ENCODE measurements at regions not wholly inside any gene's neighbourhood (a gene's known extent, or its start where the extent isn't known, plus 50 kb on each side); places are given as distances from the start of the nearest gene placed in this dataset.

GRCh38 chr4:176569301-176569700, 223.4 kb downstream of the VEGFC start:
- H3K9me3 ChIP-seq: no peaks in the 10 kb centered on the region
- H3K4me1 ChIP-seq: no peaks in the 10 kb centered on the region
- no peak overlapping the region for H3K4me3 ChIP-seq
- no peaks in the 10 kb centered on the region for H3K27me3 ChIP-seq
- no peaks in the 10 kb centered on the region for H3K36me3 ChIP-seq
- intact Hi-C loops (cut with DNase I): loop anchor here (10.0 kb wide), 1 partner anchor 476 kb away; no protein-coding TSS in a partner anchor
- no peak for TF ChIP-seq POLR2A (IDR thresholded peaks at IDR 0.05)
- no peak for TF ChIP-seq POLR2AphosphoS5 (IDR thresholded peaks at IDR 0.05; ENCODE audit: insufficient read depth in 1 of 2, low read depth in 1 of 2)
- no peak for TF ChIP-seq CTCF (IDR thresholded peaks at IDR 0.05)
- no peak overlapping the region for H3K27ac ChIP-seq
- DNase-seq (ENCODE audit: extremely low spot score in 2 of 2): no peak

GRCh38 chr4:176571206-176571605, 221.5 kb downstream of the VEGFC start:
- peaks cover 9% of the 10 kb centered on the region for H3K4me1 ChIP-seq
- TF ChIP-seq POLR2A (IDR thresholded peaks at IDR 0.05) (no peak), CTCF (IDR thresholded peaks at IDR 0.05) (no peak), POLR2AphosphoS5 (IDR thresholded peaks at IDR 0.05; ENCODE audit: insufficient read depth in 1 of 2, low read depth in 1 of 2) (no peak)
- intact Hi-C loops (cut with DNase I): no loop called here
- H3K27ac ChIP-seq: no peak overlapping the region
- no peak for DNase-seq (ENCODE audit: extremely low spot score in 2 of 2)
- H3K9me3 ChIP-seq: no peaks in the 10 kb centered on the region
- no peak overlapping the region for H3K4me3 ChIP-seq
- no peaks in the 10 kb centered on the region for H3K36me3 ChIP-seq
- H3K27me3 ChIP-seq: no peaks in the 10 kb centered on the region

- Histone ChIP-seq H3K27ac (no peak overlapping the region), H3K9me3 (no peaks in the 10 kb centered on the region), H3K4me3 (no peak overlapping the region), H3K4me1 (peaks cover 9% of the 10 kb centered on the region), H3K27me3 (no peaks in the 10 kb centered on the region), H3K36me3 (no peaks in the 10 kb centered on the region)
- no peak for TF ChIP-seq POLR2AphosphoS5 (IDR thresholded peaks at IDR 0.05; ENCODE audit: insufficient read depth in 1 of 2, low read depth in 1 of 2)
- TF ChIP-seq POLR2A (IDR thresholded peaks at IDR 0.05): no peak
- TF ChIP-seq CTCF (IDR thresholded peaks at IDR 0.05): no peak
- no peak for DNase-seq (ENCODE audit: extremely low spot score in 2 of 2)
- intact Hi-C loops (cut with DNase I): no loop called here
These were observed 217.5 kb downstream of the VEGFC start for GRCh38 chr4:176575141-176575730.

GRCh38 chr4:176579226-176579625, 213.5 kb downstream of the VEGFC start:
- no peaks in the 10 kb centered on the region for H3K36me3 ChIP-seq
- no peak overlapping the region for H3K27ac ChIP-seq
- TF ChIP-seq POLR2A (IDR thresholded peaks at IDR 0.05) (no peak), CTCF (IDR thresholded peaks at IDR 0.05) (no peak), POLR2AphosphoS5 (IDR thresholded peaks at IDR 0.05; ENCODE audit: insufficient read depth in 1 of 2, low read depth in 1 of 2) (no peak)
- intact Hi-C loops (cut with DNase I): no loop called here
- no peak overlapping the region for H3K4me3 ChIP-seq
- H3K27me3 ChIP-seq: no peaks in the 10 kb centered on the region
- no peak for DNase-seq (ENCODE audit: extremely low spot score in 2 of 2)
- peaks cover 9% of the 10 kb centered on the region for H3K4me1 ChIP-seq
- no peaks in the 10 kb centered on the region for H3K9me3 ChIP-seq

GRCh38 chr4:176583278-176583677, 209.4 kb downstream of the VEGFC start:
- Histone ChIP-seq H3K27ac (no peak overlapping the region), H3K9me3 (no peaks in the 10 kb centered on the region)

More at GRCh38 chr4:176583278-176583677, 209.4 kb downstream of the VEGFC start:
- Histone ChIP-seq H3K36me3 (no peaks in the 10 kb centered on the region), H3K4me1 (no peaks in the 10 kb centered on the region), H3K4me3 (no peak overlapping the region), H3K27me3 (no peaks in the 10 kb centered on the region)
- DNase-seq (ENCODE audit: extremely low spot score in 2 of 2): no peak
- TF ChIP-seq POLR2A (IDR thresholded peaks at IDR 0.05) (no peak), POLR2AphosphoS5 (IDR thresholded peaks at IDR 0.05; ENCODE audit: insufficient read depth in 1 of 2, low read depth in 1 of 2) (no peak), CTCF (IDR thresholded peaks at IDR 0.05) (no peak)
- intact Hi-C loops (cut with DNase I): no loop called here

Measured in vagina (tissue), 2 donors.